GM12878 (cell line): ENCODE measurements at regions not wholly inside any gene's neighbourhood (a gene's known extent, or its start where the extent isn't known, plus 50 kb on each side); places are given as distances from the start of the nearest gene placed in this dataset.

Experiments
- ATAC-seq: fragments of 200-7000 bp; cut with Tn5 transposase; 3 replicates; pipeline ENCODE4 v1.9.1; 2020; ENCODE audit warnings: mild to moderate bottlenecking, moderate library complexity
- BruUV-seq: library from RNA; stranded (reverse); fragments of 400-500 nt; replicated peaks from 2 replicates; lab custom pipeline; 2021; lab: Mats Ljungman, UMichigan
- CTCF ChIA-PET: fragments of 300-600 bp; sonication (Branson Sonifier 250); formaldehyde crosslinking; extraction: SDS; loops from one replicate; lab custom pipeline; 2021; ENCODE audit warnings: inconsistent platforms; lab: Yijun Ruan, JAX
- POLR2A ChIA-PET: fragments of 350-600 bp; formaldehyde crosslinking; extraction: SDS; loops from one replicate; lab custom pipeline; 2021; ENCODE audit warnings: inconsistent platforms; lab: Charles Lee
- RAD21 ChIA-PET: fragments of 300-600 bp; sonication (Branson Sonifier 250); formaldehyde crosslinking; loops from one replicate; lab custom pipeline; 2023; ENCODE audit warnings: antibody characterized with exemption; ENCODE audit not compliant: unreplicated experiment; lab: Charles Lee
- SMC1A ChIA-PET: fragments of 300-600 bp; sonication (Branson Sonifier 250); formaldehyde crosslinking; loops from one replicate; lab custom pipeline; 2023; ENCODE audit not compliant: unreplicated experiment, uncharacterized antibody; lab: Charles Lee
- DNase-seq: peaks from one replicate; pipeline ENCODE4 v3.0.0-alpha.2; 2011; ENCODE audit warnings: low read depth, low spot score
- FAIRE-seq: peaks from 3 replicates; lab custom pipeline; 2011; peaks lifted over from hg19 to GRCh38; lab: Jason Lieb, UNC
- H2AFZ ChIP-seq: 2 replicates; pipeline ENCODE4 v1.6.0; 2011; ENCODE audit warnings: low read depth, low read length, control low read depth; ENCODE audit not compliant: control insufficient read depth
- H3K27ac ChIP-seq: 2 replicates; pipeline ENCODE4 v1.5.1; 2011; ENCODE audit warnings: control low read depth; ENCODE audit not compliant: control insufficient read depth, insufficient read depth
- H3K27me3 ChIP-seq, 2 experiments: replicated peaks in 1 of 2; 2 replicates each; pipeline versions ENCODE4 v1.6.0 to v1.6.1; 2011; ENCODE audit warnings: low read length in 1 of 2; ENCODE audit not compliant: control insufficient read depth in 2 of 2, insufficient read depth in 2 of 2
- H3K36me3 ChIP-seq, 2 experiments: 2 replicates each; pipeline ENCODE4 v1.5.1; 2011; ENCODE audit warnings: low read length in 1 of 2; ENCODE audit not compliant: control insufficient read depth in 2 of 2, insufficient read depth in 2 of 2
- H3K4me1 ChIP-seq: 2 replicates; pipeline ENCODE4 v1.6.1; 2011; ENCODE audit warnings: mild to moderate bottlenecking, low read length, moderate library complexity, mixed read lengths; ENCODE audit not compliant: control insufficient read depth, insufficient read depth
- H3K4me2 ChIP-seq: 2 replicates; pipeline ENCODE4 v1.6.0; 2011; ENCODE audit warnings: control low read depth; ENCODE audit not compliant: control insufficient read depth, insufficient read depth
- H3K4me3 ChIP-seq: fragments of 200-600 bp; sonication (generic); 2 replicates; pipeline ENCODE4 v1.5.1; 2016
- H3K79me2 ChIP-seq: 2 replicates; pipeline ENCODE4 v1.6.0; 2011; ENCODE audit warnings: low read length; ENCODE audit not compliant: control insufficient read depth, insufficient read depth
- H3K9ac ChIP-seq: 2 replicates; pipeline ENCODE4 v1.8.0; 2011; ENCODE audit warnings: low read length, control low read depth, mixed read lengths; ENCODE audit not compliant: control insufficient read depth, insufficient read depth
- H3K9me3 ChIP-seq: replicated peaks from 3 replicates; pipeline ENCODE4 v1.5.1; 2011; ENCODE audit warnings: mild to moderate bottlenecking, low read length; ENCODE audit not compliant: control insufficient read depth, insufficient read depth
- H4K20me1 ChIP-seq: 2 replicates; pipeline ENCODE4 v1.6.0; 2011; ENCODE audit not compliant: control insufficient read depth, insufficient read depth
- BHLHE40 ChIP-seq, 2 experiments: fragments of 450-650 bp in 1 of 2; IDR thresholded peaks; 2 replicates each; pipeline ENCODE4 v1.6.1; 2011 to 2017; ENCODE audit warnings: low read depth in 2 of 2, borderline replicate concordance in 1 of 2, improper control_type of control experiment in 1 of 2, low read length in 1 of 2, mild to moderate bottlenecking in 1 of 2
- CEBPB ChIP-seq, 2 experiments: fragments of 150-350 bp in 1 of 2; IDR thresholded peaks; 2 replicates each; pipeline ENCODE4 v1.6.1; 2012 to 2014; ENCODE audit warnings: low read depth in 2 of 2, low read length in 2 of 2, borderline replicate concordance in 1 of 2, inconsistent platforms in 1 of 2
- CHD1 ChIP-seq: IDR thresholded peaks from 2 replicates; pipeline ENCODE4 v1.6.1; 2012; ENCODE audit warnings: low read depth, low read length, improper control_type of control experiment
- ESRRA ChIP-seq: IDR thresholded peaks from 2 replicates; pipeline ENCODE4 v1.6.1; 2012; ENCODE audit warnings: mild to moderate bottlenecking, low read length, improper control_type of control experiment
- HDAC2 ChIP-seq: fragments of 200-600 bp; sonication (generic); IDR thresholded peaks from 2 replicates; pipeline ENCODE4 v1.6.1; 2017
- HDAC6 ChIP-seq: fragments of 200-600 bp; sonication (generic); IDR thresholded peaks from one replicate; pipeline ENCODE4 v1.8.0; 2017; ENCODE audit warnings: antibody characterized with exemption; ENCODE audit not compliant: unreplicated experiment
- MXI1 ChIP-seq: fragments of 150-350 bp; IDR thresholded peaks from 2 replicates; pipeline ENCODE4 v1.6.1; 2011; ENCODE audit warnings: low read depth, mild to moderate bottlenecking, inconsistent platforms, low read length, improper control_type of control experiment
- NFYB ChIP-seq: IDR thresholded peaks from 2 replicates; pipeline ENCODE4 v1.6.1; 2011; ENCODE audit warnings: low read depth, mild to moderate bottlenecking, low read length, improper control_type of control experiment, moderate library complexity; ENCODE audit not compliant: insufficient read depth
- RAD21 ChIP-seq: IDR thresholded peaks from 2 replicates; pipeline ENCODE4 v1.6.1; 2011; ENCODE audit warnings: mild to moderate bottlenecking, low read depth, low read length, moderate library complexity; ENCODE audit not compliant: insufficient read depth
- SIN3A ChIP-seq: IDR thresholded peaks from 2 replicates; pipeline ENCODE4 v1.6.1; 2012; ENCODE audit warnings: low read depth, low read length, improper control_type of control experiment
- SMARCA5 ChIP-seq: fragments of 450-650 bp; IDR thresholded peaks from 2 replicates; pipeline ENCODE4 v1.6.1; 2017; ENCODE audit warnings: mild to moderate bottlenecking
- SREBF1 ChIP-seq: IDR thresholded peaks from 2 replicates; pipeline ENCODE4 v1.6.1; 2012; ENCODE audit warnings: mild to moderate bottlenecking, low read length
- SRF ChIP-seq, 2 experiments: IDR thresholded peaks; 2 replicates each; pipeline ENCODE4 v1.6.1; 2011; ENCODE audit warnings: low read depth in 2 of 2, low read length in 2 of 2, mild to moderate bottlenecking in 1 of 2, moderate library complexity in 1 of 2
- SUPT20H ChIP-seq: IDR thresholded peaks from 2 replicates; pipeline ENCODE4 v1.6.1; 2011; ENCODE audit warnings: low read depth, mild to moderate bottlenecking, low read length, moderate library complexity, borderline replicate concordance; ENCODE audit not compliant: control insufficient read depth
- TCF12 ChIP-seq: IDR thresholded peaks from 2 replicates; pipeline ENCODE4 v1.6.1; 2011; ENCODE audit warnings: low read depth, mild to moderate bottlenecking, low read length
- TCF3 ChIP-seq: IDR thresholded peaks from 2 replicates; pipeline ENCODE4 v1.6.1; 2012; ENCODE audit warnings: low read depth, mild to moderate bottlenecking, low read length, borderline replicate concordance; ENCODE audit not compliant: insufficient read depth
- WGBS: methylation state at CpG from one replicate; pipeline ENCODE4 v1.1.6; 2016; ENCODE audit warnings: low lambda C conversion rate; ENCODE audit not compliant: insufficient replicate concordance, insufficient coverage; ENCODE audit errors: missing lambda C conversion rate; 5-methylcytosine and 5-hydroxymethylcytosine counted together
- in situ Hi-C: fragments of 300-500 bp; cut with MboI; formaldehyde crosslinking; loops from 9 replicates; pipeline ENCODE4 v1.14.3; 2018; ENCODE audit warnings: mixed read lengths
- intact Hi-C: fragments of 100-400 bp; cut with micrococcal nuclease; formaldehyde crosslinking; loops from one replicate; pipeline ENCODE4 v1.14.2; 2022; ENCODE audit not compliant: unreplicated experiment
- TF ChIP-seq, protein P1 (sequence below): IDR thresholded peaks from 2 replicates; pipeline ENCODE4 v1.6.1; 2011; ENCODE audit warnings: borderline replicate concordance, low read depth, mild to moderate bottlenecking, moderate library complexity, mixed read lengths, low read length; ENCODE audit not compliant: insufficient read depth; ENCODE audit errors: extremely low read length
- TF ChIP-seq, protein P2 (sequence below): fragments of 450-650 bp; IDR thresholded peaks from 2 replicates; pipeline ENCODE4 v1.6.1; 2014; ENCODE audit warnings: mild to moderate bottlenecking

- Histone ChIP-seq H3K9me3 (no peaks in the 10 kb centered on the region), H3K79me2 (no peaks in the 10 kb centered on the region), H3K27me3 (no peaks in the 10 kb centered on the region), H3K36me3 (no peaks in the 10 kb centered on the region), H3K4me1 (no peaks in the 10 kb centered on the region), H2AFZ (no peak overlapping the region), H3K27ac (no peak overlapping the region), H4K20me1 (no peaks in the 10 kb centered on the region), H3K9ac (no peak overlapping the region), H3K4me3 (no peak overlapping the region), H3K4me2 (no peak overlapping the region)
- ChIA-PET SMC1A (no interaction called here), CTCF (no interaction called here), RAD21 (no interaction called here), POLR2A (no interaction called here)
- FAIRE-seq (no peak), DNase-seq (no peak), ATAC-seq (no peak)
- 35% methylated on average over 7 of the region's 7 CpGs for WGBS
- BruUV-seq, result no TSS peak
- in situ Hi-C loops, result no loop called here
- no peak for TF ChIP-seq SREBF1
- no peak for TF ChIP-seq SUPT20H
- TF ChIP-seq SRF (IDR thresholded peaks at IDR 0.05; ENCODE audit: low read depth in 2 of 2, low read length in 2 of 2), result no peak
- no peak for TF ChIP-seq TCF3
- TF ChIP-seq HDAC2, result no peak
- TF ChIP-seq SIN3A, result no peak
- intact Hi-C loops, result no loop called here
These were observed 282.6 kb downstream of the HAPSTR1 start for GRCh38 chr16:9374061-9374460.

- intact Hi-C loops (no loop called here), in situ Hi-C loops (no loop called here)
- ATAC-seq (no peak), DNase-seq (no peak), FAIRE-seq (no peak)
- Histone ChIP-seq H3K27me3 (no peaks in the 10 kb centered on the region), H3K4me1 (no peaks in the 10 kb centered on the region), H3K36me3 (no peaks in the 10 kb centered on the region), H2AFZ (no peak overlapping the region), H3K9me3 (no peaks in the 10 kb centered on the region), H3K4me3 (no peak overlapping the region), H3K27ac (no peak overlapping the region), H4K20me1 (no peaks in the 10 kb centered on the region; the same call in 1 of the 2 replicates), H3K4me2 (no peak overlapping the region), H3K9ac (no peak overlapping the region), H3K79me2 (no peaks in the 10 kb centered on the region)
- ChIA-PET SMC1A (no interaction called here), POLR2A (no interaction called here), CTCF (interaction anchor here (1.2 kb wide), 1 partner anchor 123 kb away, joined by 3 read pairs; no protein-coding TSS in a partner anchor), RAD21 (no interaction called here)
- no TSS peak for BruUV-seq
- 4% methylated on average over 5 of the region's 5 CpGs for WGBS
- TF ChIP-seq, protein P1, sequence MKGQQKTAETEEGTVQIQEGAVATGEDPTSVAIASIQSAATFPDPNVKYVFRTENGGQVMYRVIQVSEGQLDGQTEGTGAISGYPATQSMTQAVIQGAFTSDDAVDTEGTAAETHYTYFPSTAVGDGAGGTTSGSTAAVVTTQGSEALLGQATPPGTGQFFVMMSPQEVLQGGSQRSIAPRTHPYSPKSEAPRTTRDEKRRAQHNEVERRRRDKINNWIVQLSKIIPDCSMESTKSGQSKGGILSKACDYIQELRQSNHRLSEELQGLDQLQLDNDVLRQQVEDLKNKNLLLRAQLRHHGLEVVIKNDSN, result no peak
- TF ChIP-seq CHD1 (no peak), NFYB (no peak), BHLHE40 (IDR thresholded peaks at IDR 0.05; ENCODE audit: borderline replicate concordance in 1 of 2, low read depth in 2 of 2, low read length in 1 of 2) (no peak), RAD21 (no peak), MXI1 (no peak), ESRRA (no peak), SMARCA5 (no peak), CEBPB (IDR thresholded peaks at IDR 0.05; ENCODE audit: borderline replicate concordance in 1 of 2, low read depth in 2 of 2, low read length in 2 of 2) (no peak), HDAC6 (no peak), TCF12 (no peak)
- TF ChIP-seq, protein P2, sequence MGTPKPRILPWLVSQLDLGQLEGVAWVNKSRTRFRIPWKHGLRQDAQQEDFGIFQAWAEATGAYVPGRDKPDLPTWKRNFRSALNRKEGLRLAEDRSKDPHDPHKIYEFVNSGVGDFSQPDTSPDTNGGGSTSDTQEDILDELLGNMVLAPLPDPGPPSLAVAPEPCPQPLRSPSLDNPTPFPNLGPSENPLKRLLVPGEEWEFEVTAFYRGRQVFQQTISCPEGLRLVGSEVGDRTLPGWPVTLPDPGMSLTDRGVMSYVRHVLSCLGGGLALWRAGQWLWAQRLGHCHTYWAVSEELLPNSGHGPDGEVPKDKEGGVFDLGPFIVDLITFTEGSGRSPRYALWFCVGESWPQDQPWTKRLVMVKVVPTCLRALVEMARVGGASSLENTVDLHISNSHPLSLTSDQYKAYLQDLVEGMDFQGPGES, result no peak
These were observed 287.4 kb downstream of the HAPSTR1 start for GRCh38 chr16:9378876-9379275.
